HCT116 (cell line): ENCODE measurements at regions not wholly inside any gene's neighbourhood (a gene's known extent, or its start where the extent isn't known, plus 50 kb on each side); places are given as distances from the start of the nearest gene placed in this dataset.
"Not testable (repeated sequence)": the region's sequence is repeated elsewhere in the genome, so short reads cannot be mapped to it uniquely, and the experiment has no call there.

Source experiments
- ATAC-seq: fragments of 200-7000 bp; cut with Tn5 transposase; 2 replicates; pipeline ENCODE4 v1.9.1; 2020; ENCODE audit warnings: mild to moderate bottlenecking, moderate library complexity
- BruUV-seq: library from RNA; stranded (reverse); fragments of 400-500 nt; replicated peaks from 2 replicates; lab custom pipeline; 2021; lab: Mats Ljungman, UMichigan
- CTCF ChIA-PET: fragments of 300-600 bp; sonication (Branson Sonifier 250); formaldehyde crosslinking; loops from one replicate; lab custom pipeline; 2021; ENCODE audit warnings: antibody characterized with exemption; lab: Charles Lee
- POLR2A ChIA-PET: fragments of 300-600, 350-600 bp; sonication (Branson Sonifier 250); formaldehyde crosslinking; loops from one replicate; lab custom pipeline; 2021; ENCODE audit warnings: antibody characterized with exemption; lab: Charles Lee
- RAD21 ChIA-PET, 2 experiments: fragments of 300-600 bp; sonication (Branson Sonifier 250); formaldehyde crosslinking; loops; one replicate each; lab custom pipeline; 2023; ENCODE audit warnings: low total read pairs in 2 of 2; ENCODE audit not compliant: uncharacterized antibody in 2 of 2, unreplicated experiment in 2 of 2, low non-redundant PET in 1 of 2; lab: Charles Lee
- DNase-seq: peaks from one replicate; pipeline ENCODE4 v3.0.0-alpha.2; 2010; ENCODE audit warnings: low read depth, low spot score
- H2AFZ ChIP-seq: fragments of 200-600 bp; shearing (Covaris generic), sonication (generic); 2 replicates; pipeline ENCODE4 v1.6.1; 2017; ENCODE audit warnings: low read depth, mixed run types, mixed read lengths, antibody characterized with exemption, low read length; ENCODE audit not compliant: poor library complexity, severe bottlenecking
- H3K27ac ChIP-seq: 2 replicates; pipeline ENCODE4 v1.5.1; 2012; ENCODE audit warnings: low read depth, low read length
- H3K27me3 ChIP-seq: fragments of 200-600 bp; sonication (generic); 2 replicates; pipeline ENCODE4 v1.6.1; 2016; ENCODE audit warnings: mixed run types, low read length, mixed read lengths; ENCODE audit not compliant: insufficient read depth
- H3K36me3 ChIP-seq, 2 experiments: fragments of 200-500 bp in 1 of 2; fragments of 200-600 bp in 1 of 2; sonication (Bioruptor generic) in 1 of 2; sonication (generic) in 1 of 2; 2 replicates each; pipeline versions ENCODE4 v1.5.1 to v1.6.1; 2014 to 2016; ENCODE audit warnings: low read length in 2 of 2, inconsistent platforms in 1 of 2, mixed read lengths in 1 of 2, mixed run types in 1 of 2; ENCODE audit not compliant: insufficient read depth in 2 of 2, control insufficient read depth in 1 of 2
- H3K4me1 ChIP-seq, 2 experiments: fragments of 200-600 bp in 1 of 2; sonication (generic) in 1 of 2; 2 replicates each; pipeline versions ENCODE4 v1.5.1 to v1.6.1; 2012 to 2017; ENCODE audit warnings: low read length in 2 of 2, inconsistent platforms in 1 of 2, mild to moderate bottlenecking in 1 of 2, mixed read lengths in 1 of 2, mixed run types in 1 of 2, moderate library complexity in 1 of 2; ENCODE audit not compliant: insufficient read depth in 2 of 2, control insufficient read depth in 1 of 2
- H3K4me2 ChIP-seq: fragments of 200-600 bp; sonication (generic); 2 replicates; pipeline ENCODE4 v1.6.1; 2017; ENCODE audit warnings: mixed run types, low read length, mixed read lengths
- H3K4me3 ChIP-seq, 2 experiments: fragments of 200-600 bp in 1 of 2; sonication (generic) in 1 of 2; replicated peaks in 1 of 2; 2 replicates each; pipeline ENCODE4 v1.5.1; 2011 to 2016; ENCODE audit warnings: low read length in 2 of 2, control low read depth in 1 of 2, low read depth in 1 of 2, mild to moderate bottlenecking in 1 of 2, mixed read lengths in 1 of 2, mixed run types in 1 of 2
- H3K79me2 ChIP-seq: fragments of 200-600 bp; sonication (generic); 2 replicates; pipeline ENCODE4 v1.6.1; 2017; ENCODE audit warnings: mild to moderate bottlenecking, mixed run types, low read length, moderate library complexity, mixed read lengths; ENCODE audit not compliant: insufficient read depth
- H3K9ac ChIP-seq: fragments of 200-600 bp; sonication (generic); 2 replicates; pipeline ENCODE4 v1.6.1; 2016; ENCODE audit warnings: low read length, mixed read lengths
- H3K9me2 ChIP-seq: fragments of 200-600 bp; sonication (generic), shearing (Covaris generic); 2 replicates; pipeline ENCODE4 v1.6.1; 2017; ENCODE audit warnings: mixed run types, mild to moderate bottlenecking, moderate library complexity; ENCODE audit not compliant: insufficient read depth
- H3K9me3 ChIP-seq, 2 experiments: fragments of 200-500 bp in 1 of 2; fragments of 200-600 bp in 1 of 2; sonication (Bioruptor generic) in 1 of 2; sonication (generic) in 1 of 2; 2 replicates each; pipeline ENCODE4 v1.6.1; 2014 to 2017; ENCODE audit warnings: low read length in 2 of 2, mixed read lengths in 2 of 2, inconsistent platforms in 1 of 2, low read depth in 1 of 2, mild to moderate bottlenecking in 1 of 2, mixed run types in 1 of 2, moderate library complexity in 1 of 2; ENCODE audit not compliant: control insufficient read depth in 1 of 2, insufficient read depth in 1 of 2
- H4K20me1 ChIP-seq: fragments of 200-600 bp; sonication (generic), shearing (Covaris generic); 2 replicates; pipeline ENCODE4 v1.6.1; 2017; ENCODE audit warnings: mixed run types, mild to moderate bottlenecking, moderate library complexity; ENCODE audit not compliant: insufficient read depth
- CBX3 ChIP-seq: IDR thresholded peaks from 2 replicates; pipeline ENCODE4 v1.6.1; 2012; ENCODE audit warnings: low read depth
- CEBPB ChIP-seq: IDR thresholded peaks from 2 replicates; pipeline ENCODE4 v1.6.1; 2012; ENCODE audit warnings: low read depth
- CTCF ChIP-seq, 3 experiments: fragments of 200-600 bp in 1 of 3; sonication (generic) in 1 of 3; IDR thresholded peaks in 2 of 3; conservative IDR thresholded peaks in 1 of 3; 2 replicates each; pipeline ENCODE4 v1.5.1; 2012 to 2017; ENCODE audit warnings: low read depth in 2 of 3, low read length in 2 of 3, antibody characterized with exemption in 1 of 3, borderline replicate concordance in 1 of 3, control low read depth in 1 of 3, mild to moderate bottlenecking in 1 of 3, mixed read lengths in 1 of 3, mixed run types in 1 of 3, moderate library complexity in 1 of 3; ENCODE audit not compliant: insufficient read depth in 1 of 3
- EGR1 ChIP-seq: IDR thresholded peaks from 2 replicates; pipeline ENCODE4 v1.6.1; 2012; ENCODE audit warnings: low read depth
- ELF1 ChIP-seq: IDR thresholded peaks from 2 replicates; pipeline ENCODE4 v1.6.1; 2012; ENCODE audit warnings: low read depth, borderline replicate concordance
- EZH2 ChIP-seq: fragments of 200-600 bp; sonication (generic); IDR thresholded peaks from 2 replicates; pipeline ENCODE4 v1.6.1; 2017; ENCODE audit warnings: antibody characterized with exemption, mixed run types
- EZH2phosphoT487 ChIP-seq: fragments of 200-600 bp; IDR thresholded peaks from 2 replicates; pipeline ENCODE4 v1.6.1; 2018; ENCODE audit warnings: antibody characterized with exemption, borderline replicate concordance
- JUND ChIP-seq: IDR thresholded peaks from 2 replicates; pipeline ENCODE4 v1.6.1; 2012
- MAX ChIP-seq: IDR thresholded peaks from 2 replicates; pipeline ENCODE4 v1.6.1; 2012
- POLR2AphosphoS5 ChIP-seq: IDR thresholded peaks from 2 replicates; pipeline ENCODE4 v1.6.1; 2011; ENCODE audit warnings: mild to moderate bottlenecking, low read depth, low read length, moderate library complexity
- RAD21 ChIP-seq: IDR thresholded peaks from 2 replicates; pipeline ENCODE4 v1.6.1; 2012; ENCODE audit warnings: low read depth, mild to moderate bottlenecking
- SIN3A ChIP-seq: IDR thresholded peaks from 2 replicates; pipeline ENCODE4 v1.6.1; 2012; ENCODE audit warnings: low read depth
- SRF ChIP-seq: IDR thresholded peaks from 2 replicates; pipeline ENCODE4 v1.6.1; 2012; ENCODE audit warnings: low read depth
- TCF7L2 ChIP-seq: IDR thresholded peaks from 2 replicates; pipeline ENCODE4 v1.7.0; 2011; ENCODE audit warnings: borderline replicate concordance, inconsistent platforms; ENCODE audit not compliant: insufficient read depth, insufficient read length; ENCODE audit errors: extremely low read depth
- ZFX ChIP-seq: fragments of 450-650 bp; IDR thresholded peaks from 2 replicates; pipeline ENCODE4 v1.6.1; 2017
- ZNF274 ChIP-seq: fragments of 200-500 bp; sonication (Bioruptor generic); IDR thresholded peaks from 2 replicates; pipeline ENCODE4 v1.6.1; 2014; ENCODE audit warnings: mild to moderate bottlenecking, low read depth, low read length, inconsistent platforms
- intact Hi-C: fragments of 100-400 bp; cut with micrococcal nuclease; formaldehyde crosslinking; loops from 2 replicates; pipeline ENCODE4 v1.10.0; 2022
- TF ChIP-seq, protein P1 (sequence below): IDR thresholded peaks from 2 replicates; pipeline ENCODE4 v1.6.1; 2011; ENCODE audit warnings: mild to moderate bottlenecking, low read length, moderate library complexity; ENCODE audit not compliant: insufficient replicate concordance; ENCODE audit errors: extremely low read depth

- Histone ChIP-seq H3K27ac (no peak overlapping the region), H4K20me1 (no peaks in the 10 kb centered on the region), H3K9me2 (no peaks in the 10 kb centered on the region), H3K4me3 (no peak overlapping the region), H3K4me2 (no peak overlapping the region), H3K9ac (no peak overlapping the region), H3K79me2 (no peaks in the 10 kb centered on the region), H2AFZ (no peak overlapping the region), H3K4me1 (no peaks in the 10 kb centered on the region), H3K36me3 (no peaks in the 10 kb centered on the region), H3K9me3 (no peaks in the 10 kb centered on the region), H3K27me3 (no peaks in the 10 kb centered on the region)
- ChIA-PET POLR2A (no interaction called here), RAD21 (no interaction called here), CTCF (no interaction called here)
- TF ChIP-seq ZNF274 (no peak), CTCF (IDR thresholded peaks at IDR 0.05 in 2 of 3, conservative IDR thresholded peaks at IDR 0.05 in 1 of 3; ENCODE audit: borderline replicate concordance in 1 of 3, insufficient read depth in 1 of 3, low read depth in 2 of 3, low read length in 2 of 3) (no peak), ZFX (no peak), CBX3 (no peak), ELF1 (no peak), JUND (no peak), EZH2phosphoT487 (no peak), MAX (no peak), CEBPB (no peak), EGR1 (no peak), EZH2 (no peak), TCF7L2 (no peak), POLR2AphosphoS5 (no peak), RAD21 (no peak), SRF (no peak), SIN3A (no peak)
- TF ChIP-seq, protein P1, sequence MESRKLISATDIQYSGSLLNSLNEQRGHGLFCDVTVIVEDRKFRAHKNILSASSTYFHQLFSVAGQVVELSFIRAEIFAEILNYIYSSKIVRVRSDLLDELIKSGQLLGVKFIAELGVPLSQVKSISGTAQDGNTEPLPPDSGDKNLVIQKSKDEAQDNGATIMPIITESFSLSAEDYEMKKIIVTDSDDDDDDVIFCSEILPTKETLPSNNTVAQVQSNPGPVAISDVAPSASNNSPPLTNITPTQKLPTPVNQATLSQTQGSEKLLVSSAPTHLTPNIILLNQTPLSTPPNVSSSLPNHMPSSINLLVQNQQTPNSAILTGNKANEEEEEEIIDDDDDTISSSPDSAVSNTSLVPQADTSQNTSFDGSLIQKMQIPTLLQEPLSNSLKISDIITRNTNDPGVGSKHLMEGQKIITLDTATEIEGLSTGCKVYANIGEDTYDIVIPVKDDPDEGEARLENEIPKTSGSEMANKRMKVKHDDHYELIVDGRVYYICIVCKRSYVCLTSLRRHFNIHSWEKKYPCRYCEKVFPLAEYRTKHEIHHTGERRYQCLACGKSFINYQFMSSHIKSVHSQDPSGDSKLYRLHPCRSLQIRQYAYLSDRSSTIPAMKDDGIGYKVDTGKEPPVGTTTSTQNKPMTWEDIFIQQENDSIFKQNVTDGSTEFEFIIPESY, result no peak
- BruUV-seq, result no TSS peak
- intact Hi-C loops, result no loop called here
- ATAC-seq (no peak), DNase-seq (no peak)
These were observed 99.0 kb upstream of the RAB4A start for GRCh38 chr1:229171934-229172333.

- BruUV-seq, H3K79me2 ChIP-seq, H3K4me1 ChIP-seq, H3K4me2 ChIP-seq, H3K27me3 ChIP-seq, RAD21 ChIA-PET, H3K9me3 ChIP-seq, H3K9ac ChIP-seq, POLR2A ChIA-PET, DNase-seq, H2AFZ ChIP-seq, H3K9me2 ChIP-seq, ATAC-seq, H3K4me3 ChIP-seq, H3K36me3 ChIP-seq, H3K27ac ChIP-seq, H4K20me1 ChIP-seq, intact Hi-C loops, CTCF ChIA-PET: not testable (repeated sequence)
These were observed 97.1 kb upstream of the RAB4A start for GRCh38 chr1:229173491-229174476.
